Sigmoid colon (tissue), 6 donors: ENCODE measurements at regions not wholly inside any gene's neighbourhood (a gene's known extent, or its start where the extent isn't known, plus 50 kb on each side); places are given as distances from the start of the nearest gene placed in this dataset.

Experiments used
- DNase-seq: peaks from one replicate; pipeline ENCODE4 v3.0.0-alpha.2; 2019
- H3K27ac ChIP-seq, 4 donors: fragments of 200-600 bp; sonication (generic); one replicate each; pipeline ENCODE4 v1.5.1; 2016 to 2019; ENCODE audit warnings: mild to moderate bottlenecking in 1 of 4
- H3K27me3 ChIP-seq, 3 donors: fragments of 200-600 bp; sonication (generic); one replicate each; pipeline ENCODE4 v1.5.1; 2019; ENCODE audit warnings: mild to moderate bottlenecking in 1 of 3
- H3K36me3 ChIP-seq, 4 donors: fragments of 200-600 bp; sonication (generic); one replicate each; pipeline ENCODE4 v1.5.1; 2016 to 2019
- H3K4me1 ChIP-seq, 4 donors: fragments of 200-600 bp; sonication (generic); one replicate each; pipeline ENCODE4 v1.5.1; 2017 to 2019
- H3K4me3 ChIP-seq, 4 donors: fragments of 200-600 bp; sonication (generic); one replicate each; pipeline ENCODE4 v1.5.1; 2017 to 2019; ENCODE audit warnings: mild to moderate bottlenecking in 2 of 4, moderate library complexity in 1 of 4
- H3K9me3 ChIP-seq, 4 donors: fragments of 200-600 bp in 3 of 4; sonication (generic) in 3 of 4; one replicate each; pipeline versions ENCODE4 v1.5.1 to v1.6.1; 2013 to 2019
- EP300 ChIP-seq, 4 donors: sonication (generic); formaldehyde crosslinking; IDR thresholded peaks; one replicate each; pipeline ENCODE4 v1.6.1; 2017; ENCODE audit warnings: antibody characterized with exemption in 4 of 4
- POLR2A ChIP-seq, 2 donors: fragments of 450-650 bp; IDR thresholded peaks; one replicate each; pipeline ENCODE4 v1.6.1; 2016; ENCODE audit warnings: antibody characterized with exemption in 2 of 2, mild to moderate bottlenecking in 2 of 2, moderate library complexity in 2 of 2
- POLR2AphosphoS5 ChIP-seq, 4 donors: sonication (generic); formaldehyde crosslinking; IDR thresholded peaks; one replicate each; pipeline ENCODE4 v1.6.1; 2017; ENCODE audit warnings: antibody characterized with exemption in 4 of 4
- WGBS, 2 donors: extraction: QIAGEN DNeasy Blood & Tissue Kit; methylation state at CpG; one replicate each; pipeline ENCODE4 v1.1.7; 2013; 5-methylcytosine and 5-hydroxymethylcytosine counted together
- intact Hi-C: fragments of 100-400 bp; cut with DNase I; formaldehyde crosslinking; loops from one replicate; pipeline ENCODE4 v1.15.1; 2023
- TF ChIP-seq, protein P1 (sequence below), 4 experiments: fragments of 450-650 bp in 3 of 4; fragments of 200-600 bp in 1 of 4; IDR thresholded peaks; one replicate each; pipeline ENCODE4 v1.5.1; 2016 to 2019; ENCODE audit warnings: antibody characterized with exemption in 4 of 4, mild to moderate bottlenecking in 3 of 4, moderate library complexity in 2 of 4
- donor health status: healthy with polysubstance abuse.
- donor health status: healthy.

DNA sequence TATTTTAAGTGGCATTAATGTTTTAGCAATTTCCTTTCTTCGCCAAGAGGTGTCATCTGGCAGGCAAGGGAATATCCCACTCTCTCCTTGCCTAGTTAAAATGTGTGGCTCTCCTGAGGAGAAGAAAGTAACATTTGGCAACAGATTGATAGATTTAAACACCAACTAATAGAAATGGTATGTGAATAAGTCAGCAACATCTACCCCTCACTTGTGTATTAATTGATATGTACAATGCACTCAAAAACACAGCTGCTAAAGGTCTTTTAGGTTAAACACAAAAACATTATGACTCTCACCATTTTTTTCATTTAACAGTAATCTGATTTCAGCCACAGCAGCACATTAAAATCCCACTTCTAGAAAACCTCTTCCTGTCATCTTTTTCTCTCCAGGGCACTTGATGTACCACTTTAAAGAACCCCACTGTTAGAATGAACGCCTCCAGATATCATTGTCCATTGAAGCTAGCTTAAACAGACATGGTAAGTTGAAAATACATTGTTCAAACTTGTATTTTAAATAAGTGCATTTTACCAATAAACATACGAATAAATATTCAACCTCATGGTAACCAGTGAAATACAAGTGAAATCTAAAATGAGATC, 151.7 kb downstream of the RPAP3 start:
- Histone ChIP-seq H3K4me1 (peaks cover 0 to 74% (median 57%) of the 10 kb centered on the region in 4 donors), H3K9me3 (peaks cover 0 to 11% (median 5%) of the 10 kb centered on the region in 4 donors), H3K36me3 (no peaks in the 10 kb centered on the region), H3K4me3 (no peak overlapping the region), H3K27ac (peak overlapping the region in 3 of 4 donors; percentile 77 to 86 (median 84)), H3K27me3 (no peaks in the 10 kb centered on the region)
- no peak for DNase-seq
- TF ChIP-seq, protein P1, sequence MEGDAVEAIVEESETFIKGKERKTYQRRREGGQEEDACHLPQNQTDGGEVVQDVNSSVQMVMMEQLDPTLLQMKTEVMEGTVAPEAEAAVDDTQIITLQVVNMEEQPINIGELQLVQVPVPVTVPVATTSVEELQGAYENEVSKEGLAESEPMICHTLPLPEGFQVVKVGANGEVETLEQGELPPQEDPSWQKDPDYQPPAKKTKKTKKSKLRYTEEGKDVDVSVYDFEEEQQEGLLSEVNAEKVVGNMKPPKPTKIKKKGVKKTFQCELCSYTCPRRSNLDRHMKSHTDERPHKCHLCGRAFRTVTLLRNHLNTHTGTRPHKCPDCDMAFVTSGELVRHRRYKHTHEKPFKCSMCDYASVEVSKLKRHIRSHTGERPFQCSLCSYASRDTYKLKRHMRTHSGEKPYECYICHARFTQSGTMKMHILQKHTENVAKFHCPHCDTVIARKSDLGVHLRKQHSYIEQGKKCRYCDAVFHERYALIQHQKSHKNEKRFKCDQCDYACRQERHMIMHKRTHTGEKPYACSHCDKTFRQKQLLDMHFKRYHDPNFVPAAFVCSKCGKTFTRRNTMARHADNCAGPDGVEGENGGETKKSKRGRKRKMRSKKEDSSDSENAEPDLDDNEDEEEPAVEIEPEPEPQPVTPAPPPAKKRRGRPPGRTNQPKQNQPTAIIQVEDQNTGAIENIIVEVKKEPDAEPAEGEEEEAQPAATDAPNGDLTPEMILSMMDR (IDR thresholded peaks at IDR 0.05) = no peak
- TF ChIP-seq POLR2A (IDR thresholded peaks at IDR 0.05) (no peak), EP300 (IDR thresholded peaks at IDR 0.05) (no peak), POLR2AphosphoS5 (IDR thresholded peaks at IDR 0.05) (no peak)
- intact Hi-C loops = loop anchor here (5.0 kb wide), 3 partner anchors 177 to 467 kb away; no protein-coding TSS in a partner anchor
- 59 to 76% methylated on average over 3 of the region's 3 CpGs for WGBS, 2 donors

DNA sequence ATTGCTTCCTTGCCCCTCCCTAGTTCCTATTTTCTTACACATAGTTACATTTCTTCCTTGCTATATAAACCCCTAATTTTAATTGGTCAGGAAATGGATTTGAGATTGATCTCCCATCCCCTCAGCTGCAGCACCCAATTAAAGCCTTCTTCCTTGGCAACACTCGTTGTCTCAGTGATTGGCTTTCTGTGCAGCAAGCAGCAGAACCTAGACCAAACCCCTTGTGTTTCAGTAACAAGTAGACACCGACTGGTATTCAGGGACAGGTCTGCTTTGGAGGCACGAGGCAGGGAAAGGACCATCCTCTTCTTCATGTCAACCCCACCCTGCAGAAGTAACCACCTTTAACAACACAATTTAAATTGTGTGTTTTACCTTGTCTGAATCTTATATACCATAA, 152.6 kb downstream of the RPAP3 start:
- WGBS, 2 donors = 60 to 75% methylated on average over 3 of the region's 3 CpGs
- TF ChIP-seq, protein P1 (IDR thresholded peaks at IDR 0.05) = no peak
- TF ChIP-seq POLR2A (IDR thresholded peaks at IDR 0.05) = no peak
- no peak for TF ChIP-seq EP300 (IDR thresholded peaks at IDR 0.05)
- TF ChIP-seq POLR2AphosphoS5 (IDR thresholded peaks at IDR 0.05) = no peak
- no peak overlapping the region for H3K4me3 ChIP-seq
- no peak for DNase-seq
- peak overlapping the region in 3 of 4 donors; percentile 77 to 86 (median 84) for H3K27ac ChIP-seq
- H3K36me3 ChIP-seq = no peaks in the 10 kb centered on the region
- no peaks in the 10 kb centered on the region for H3K27me3 ChIP-seq
- peaks cover 0 to 11% (median 5%) of the 10 kb centered on the region in 4 donors for H3K9me3 ChIP-seq
- intact Hi-C loops = loop anchor here (5.0 kb wide), 3 partner anchors 176 to 466 kb away; no protein-coding TSS in a partner anchor
- H3K4me1 ChIP-seq = peaks cover 0 to 69% (median 49%) of the 10 kb centered on the region in 4 donors

DNA sequence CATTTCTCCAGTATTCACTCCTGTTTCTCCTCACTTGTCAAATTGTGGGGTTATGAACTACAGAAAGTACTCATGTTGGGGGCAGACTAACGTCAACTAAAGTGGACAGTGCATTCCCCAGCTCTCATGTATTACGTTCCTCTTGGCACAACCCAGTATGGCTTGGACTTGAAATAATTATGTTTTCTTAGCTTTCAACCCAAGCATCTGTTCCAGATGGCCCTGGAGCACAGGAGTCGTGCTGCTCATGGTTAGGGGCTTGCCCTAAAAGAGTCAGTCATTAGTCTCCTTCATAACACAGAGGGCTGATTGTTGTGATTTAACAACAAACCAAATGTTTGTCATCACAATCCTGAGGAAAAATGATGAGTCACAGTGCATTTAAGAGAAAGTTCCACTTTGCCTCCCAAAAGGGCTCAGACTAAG, 154.4 kb downstream of the RPAP3 start:
- DNase-seq = no peak
- intact Hi-C loops = loop anchor here (5.0 kb wide), 3 partner anchors 174 to 464 kb away; no protein-coding TSS in a partner anchor
- H3K9me3 ChIP-seq = peaks cover 0 to 11% (median 5%) of the 10 kb centered on the region in 4 donors
- no peaks in the 10 kb centered on the region for H3K36me3 ChIP-seq
- TF ChIP-seq, protein P1 (IDR thresholded peaks at IDR 0.05) = no peak
- TF ChIP-seq EP300 (IDR thresholded peaks at IDR 0.05) (peak; percentile 36 to 93 (median 82)), POLR2A (IDR thresholded peaks at IDR 0.05) (no peak), POLR2AphosphoS5 (IDR thresholded peaks at IDR 0.05) (peak; percentile 78 to 94 (median 91))
- H3K4me3 ChIP-seq = no peak overlapping the region
- H3K27me3 ChIP-seq = no peaks in the 10 kb centered on the region
- H3K4me1 ChIP-seq = peaks cover 0 to 55% (median 39%) of the 10 kb centered on the region in 4 donors
- peak overlapping the region in 3 of 4 donors; percentile 77 to 86 (median 84) for H3K27ac ChIP-seq
- WGBS, 2 donors = 61 to 66% methylated on average over 3 of the region's 3 CpGs

DNA sequence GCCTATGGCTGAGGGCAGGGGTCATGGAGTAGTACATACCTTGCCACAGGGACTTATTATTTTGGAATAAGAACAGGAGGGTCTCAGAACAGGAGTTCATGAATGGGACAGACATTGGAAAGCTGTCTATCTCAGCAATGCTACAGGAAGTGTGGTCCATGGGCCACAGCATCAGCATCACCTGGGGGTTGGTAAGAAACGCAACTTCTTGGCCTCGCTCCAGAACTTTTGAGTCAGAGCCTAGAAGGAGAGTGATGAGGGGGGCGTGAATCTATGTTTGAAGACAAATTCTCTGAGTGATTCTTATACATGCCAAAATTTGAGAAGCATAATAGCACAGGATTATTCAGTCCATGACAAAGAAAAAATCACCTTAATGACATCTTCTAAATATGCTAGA, 156.6 kb downstream of the RPAP3 start:
- Histone ChIP-seq H3K27me3 (no peaks in the 10 kb centered on the region), H3K4me3 (no peak overlapping the region), H3K36me3 (no peaks in the 10 kb centered on the region), H3K27ac (peak overlapping the region in 1 of 4 donors; percentile 86), H3K9me3 (peaks cover 0 to 11% (median 5%) of the 10 kb centered on the region in 4 donors), H3K4me1 (peaks cover 0 to 42% (median 25%) of the 10 kb centered on the region in 4 donors)
- no peak for DNase-seq
- TF ChIP-seq POLR2A (IDR thresholded peaks at IDR 0.05) (no peak), EP300 (IDR thresholded peaks at IDR 0.05) (no peak), POLR2AphosphoS5 (IDR thresholded peaks at IDR 0.05) (no peak)
- TF ChIP-seq, protein P1 (IDR thresholded peaks at IDR 0.05) = no peak
- intact Hi-C loops = no loop called here
- WGBS, 2 donors = 84 to 93% methylated on average over 3 of the region's 3 CpGs
